SKM-1 (cell line): ENCODE measurements at regions not wholly inside any gene's neighbourhood (a gene's known extent, or its start where the extent isn't known, plus 50 kb on each side); places are given as distances from the start of the nearest gene placed in this dataset.
"Not testable (repeated sequence)": the region's sequence is repeated elsewhere in the genome, so short reads cannot be mapped to it uniquely, and the experiment has no call there.

Experiments used
- DNase-seq: peaks from one replicate; lab custom pipeline; 2025; ENCODE audit not compliant: unreplicated experiment; lab: John Stamatoyannopoulos, UW

DNA sequence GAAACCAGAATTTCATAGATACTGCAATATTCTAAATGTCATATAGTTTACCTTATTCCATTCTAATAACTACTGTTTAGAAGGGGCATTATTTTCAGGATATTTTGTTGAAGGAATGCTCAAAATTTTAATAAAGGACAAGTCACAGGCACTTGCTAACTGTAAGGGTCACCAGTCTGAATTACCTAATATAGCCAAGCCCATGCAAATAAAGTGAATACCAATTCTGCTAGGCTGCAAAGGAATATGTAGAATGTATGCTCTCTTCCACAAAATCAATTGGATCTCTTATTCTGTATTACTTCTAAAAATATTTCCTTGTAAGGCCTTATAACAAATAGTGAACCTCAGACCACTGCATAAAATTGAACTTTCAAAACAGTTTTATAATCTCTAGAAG, 52.3 kb upstream of the FAT4 start:
- DNase-seq = no peak

- DNase-seq = no peak
Observed at GRCh38 chr4:125262079-125262478, 52.7 kb upstream of the FAT4 start.

- DNase-seq = no peak
Observed at GRCh38 chr4:125254106-125254505, 60.6 kb upstream of the FAT4 start.

DNA sequence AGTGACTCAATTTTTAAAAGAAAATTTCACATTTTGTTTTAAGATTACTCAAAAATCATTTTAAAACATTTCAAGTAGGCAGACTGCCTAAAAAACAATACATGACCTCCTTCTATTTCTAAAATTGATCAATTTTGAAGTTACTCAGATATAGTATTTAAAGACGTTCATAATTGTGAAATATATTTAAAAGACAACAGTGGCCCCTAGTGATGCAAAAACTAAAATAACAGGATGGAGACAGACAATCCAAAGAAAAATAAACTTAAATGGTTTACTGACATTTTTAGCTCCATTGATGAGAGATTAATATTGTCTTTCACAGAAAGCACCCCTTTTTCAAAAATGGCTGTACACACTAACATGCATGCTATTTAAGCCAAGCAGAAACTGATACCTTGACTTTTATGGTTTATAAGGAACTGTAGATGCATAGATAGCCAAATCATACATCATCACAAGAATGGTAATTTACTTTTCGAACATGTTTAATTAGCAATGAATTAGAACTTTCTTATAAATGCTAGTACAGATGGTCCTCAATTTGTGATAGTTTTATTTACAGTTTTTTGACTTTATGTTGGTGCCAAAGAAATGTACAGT, 69.8 kb upstream of the FAT4 start:
- DNase-seq = no peak

- no peak for DNase-seq
Observed at GRCh38 chr4:125243789-125244397, 70.9 kb upstream of the FAT4 start.

- no peak for DNase-seq
Observed at GRCh38 chr4:125235971-125236370, 78.8 kb upstream of the FAT4 start.

DNA sequence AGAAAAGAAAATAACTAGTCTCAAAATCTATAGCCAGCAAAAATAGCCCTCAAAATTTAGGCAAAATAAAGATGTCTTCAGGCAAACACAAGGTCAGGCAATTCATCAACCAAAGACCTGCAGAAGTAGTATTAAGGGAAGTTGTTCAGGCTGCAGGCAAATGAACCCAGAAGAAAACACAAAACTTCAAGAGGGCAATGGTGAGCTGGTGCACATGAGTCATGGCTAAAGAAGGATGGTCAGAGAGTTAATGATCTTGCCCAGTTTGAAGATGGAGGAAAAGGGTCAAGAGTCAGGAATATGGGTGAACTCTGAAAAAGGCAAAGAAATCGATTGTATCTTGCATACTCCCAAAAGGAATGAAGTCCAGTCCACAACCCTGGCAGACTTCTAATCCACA, 83.1 kb upstream of the FAT4 start:
- no peak for DNase-seq

DNA sequence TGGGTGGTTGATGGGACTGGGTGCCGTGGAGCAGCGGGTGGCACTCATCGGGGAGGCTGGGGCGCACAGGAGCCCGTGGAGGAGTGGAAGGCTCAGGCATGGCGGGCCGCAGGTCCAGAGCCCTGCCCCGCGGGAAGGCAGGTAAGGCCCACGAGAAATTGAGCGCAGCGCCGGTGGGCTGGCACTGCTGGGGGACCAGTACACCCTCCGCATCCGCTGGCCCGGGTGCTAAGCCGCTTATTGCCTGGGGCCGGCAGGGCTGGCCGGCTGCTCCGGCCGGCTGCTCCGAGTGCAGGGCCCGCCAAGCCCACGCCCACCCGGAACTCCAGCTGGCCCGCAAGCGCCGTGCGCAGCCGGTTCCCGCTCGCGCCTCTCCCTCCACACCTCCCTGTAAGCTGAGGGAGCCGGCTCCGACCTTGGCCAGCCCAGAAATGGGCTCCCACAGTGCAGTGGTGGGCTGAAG, 85.1 kb upstream of the FAT4 start:
- no peak for DNase-seq

- no peak for DNase-seq
Observed at GRCh38 chr4:125225806-125226205, 88.9 kb upstream of the FAT4 start.

GRCh38 chr4:125200556-125200955, 114.2 kb upstream of the FAT4 start:
- no peak for DNase-seq

DNA sequence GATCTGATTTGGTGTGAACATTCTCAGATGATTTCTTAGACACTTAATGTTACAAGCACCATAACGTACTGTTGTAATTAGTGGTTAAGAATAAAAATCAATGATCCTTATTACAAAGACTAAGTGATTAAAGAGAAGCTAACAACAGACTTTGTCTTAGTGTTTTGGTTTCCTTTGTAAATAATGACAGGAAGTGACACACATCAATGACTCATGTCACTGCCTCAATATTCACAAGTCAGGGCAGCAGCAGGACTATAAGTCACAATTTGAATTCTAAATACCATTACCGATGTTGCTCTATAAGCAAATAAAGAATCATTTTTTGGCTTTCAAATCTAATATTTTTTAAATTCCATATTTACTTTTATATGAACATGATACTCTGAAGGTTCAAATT, 115.8 kb upstream of the FAT4 start:
- no peak for DNase-seq

DNA sequence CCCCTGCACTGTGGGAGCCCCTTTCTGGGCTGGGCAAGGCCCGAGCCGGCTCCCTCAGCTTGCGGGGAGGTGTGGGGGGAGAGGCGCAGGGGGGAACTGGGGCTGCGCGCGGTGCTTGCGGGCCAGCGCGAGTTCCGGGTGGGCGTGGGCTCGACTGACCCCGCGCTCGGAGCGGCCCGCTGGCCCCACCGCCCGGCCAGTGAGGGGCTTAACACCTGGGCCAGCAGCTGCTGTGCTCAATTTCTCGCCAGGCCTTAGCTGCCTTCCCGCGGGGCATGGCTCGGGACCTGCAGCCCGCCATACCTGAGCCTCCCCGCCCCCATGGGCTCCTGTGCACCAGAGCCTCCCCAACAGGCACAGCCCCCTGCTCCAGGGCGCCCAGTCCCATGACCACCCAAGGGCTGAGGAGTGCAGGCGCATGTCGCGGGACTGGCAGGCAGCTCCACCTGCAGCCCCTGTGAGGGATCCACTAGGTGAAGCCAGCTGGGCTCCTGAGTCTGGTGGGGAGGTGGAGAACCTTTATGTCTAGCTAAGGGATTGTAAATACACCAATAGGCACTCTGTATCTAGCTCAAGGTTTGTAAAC, 122.8 kb upstream of the FAT4 start:
- not testable (repeated sequence) for DNase-seq

DNA sequence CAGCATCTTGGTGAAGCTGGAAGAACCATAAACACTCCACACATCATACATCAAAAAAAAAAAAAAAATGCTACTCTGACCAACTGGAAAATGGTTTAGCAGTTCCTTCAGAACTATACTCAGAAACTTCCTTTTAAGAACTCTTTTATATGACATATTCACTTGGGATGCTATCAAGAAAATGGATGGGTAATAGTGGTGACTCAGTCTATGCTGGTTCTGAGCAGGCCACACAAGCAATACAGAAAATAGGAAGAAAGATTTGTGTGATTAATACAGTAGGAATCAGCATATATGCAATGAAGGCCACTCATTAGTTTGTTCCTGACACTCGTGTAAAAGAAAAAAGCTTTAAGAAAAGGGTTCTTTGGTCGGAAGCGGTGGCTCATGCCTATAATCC, 123.5 kb upstream of the FAT4 start:
- no peak for DNase-seq

DNA sequence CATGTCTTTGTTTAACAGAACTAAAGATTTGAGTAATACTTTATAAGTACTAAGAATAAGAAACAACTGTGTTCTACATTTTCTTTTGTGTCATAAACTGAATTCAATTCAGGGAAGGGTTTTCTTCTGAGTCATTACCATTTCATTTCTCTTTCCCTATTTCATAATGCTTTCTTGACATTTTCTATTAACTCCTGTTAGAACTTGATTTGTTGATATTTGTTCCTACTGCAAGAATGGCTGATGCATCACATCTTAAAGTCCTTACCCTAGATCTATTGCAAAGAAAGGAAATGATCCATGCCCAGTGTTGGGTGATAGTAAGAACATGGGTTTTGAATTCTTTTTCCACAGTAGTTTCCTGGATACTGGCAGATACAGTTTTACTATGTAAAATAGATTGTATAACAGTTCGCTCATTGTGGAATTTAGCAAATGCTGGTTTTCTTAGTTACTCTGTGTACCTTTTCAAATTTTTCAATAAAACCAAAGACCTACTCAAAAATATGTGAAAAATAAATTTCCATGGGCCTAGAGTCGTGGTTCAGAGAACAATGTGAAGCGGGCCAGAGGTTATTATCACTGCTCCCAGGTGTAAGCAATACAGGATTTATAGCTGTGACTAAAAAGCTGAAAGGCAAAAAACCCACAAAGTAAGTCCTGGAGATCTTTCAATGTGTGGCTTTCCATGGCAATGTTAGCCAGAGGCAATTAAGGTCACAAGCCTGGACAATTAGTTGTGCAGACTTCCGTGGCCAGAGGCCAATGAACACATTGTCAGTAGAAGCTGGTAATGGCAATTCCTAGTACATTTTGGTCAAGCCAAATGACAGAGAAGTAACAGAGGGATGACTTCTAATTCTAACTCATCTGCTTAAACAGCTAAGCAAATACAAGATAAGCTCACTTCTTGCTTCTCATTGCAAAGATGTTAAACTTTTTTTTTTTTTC, 127.3 kb upstream of the FAT4 start:
- DNase-seq = no peak

- no peak for DNase-seq
Observed at GRCh38 chr4:125184116-125184515, 130.6 kb upstream of the FAT4 start.

DNA sequence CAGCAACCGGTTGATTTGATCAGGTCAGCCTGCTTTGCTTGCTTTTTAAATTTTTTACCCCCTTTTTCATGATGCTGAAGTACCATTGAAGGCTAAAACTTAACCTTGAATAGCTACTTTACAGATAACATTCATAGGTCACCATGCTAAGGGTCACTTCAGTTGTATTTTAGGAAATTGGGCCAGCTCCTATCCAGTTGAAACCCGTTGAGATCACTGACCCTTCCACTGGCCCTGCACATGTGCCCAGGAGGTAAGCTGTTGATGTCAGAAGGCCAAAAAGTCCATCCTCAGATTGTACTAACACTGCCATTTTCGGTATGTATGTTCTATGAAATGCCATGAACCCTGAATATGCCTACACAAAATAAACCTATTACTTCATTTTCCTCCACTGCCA, 133.0 kb upstream of the FAT4 start:
- no peak for DNase-seq

DNA sequence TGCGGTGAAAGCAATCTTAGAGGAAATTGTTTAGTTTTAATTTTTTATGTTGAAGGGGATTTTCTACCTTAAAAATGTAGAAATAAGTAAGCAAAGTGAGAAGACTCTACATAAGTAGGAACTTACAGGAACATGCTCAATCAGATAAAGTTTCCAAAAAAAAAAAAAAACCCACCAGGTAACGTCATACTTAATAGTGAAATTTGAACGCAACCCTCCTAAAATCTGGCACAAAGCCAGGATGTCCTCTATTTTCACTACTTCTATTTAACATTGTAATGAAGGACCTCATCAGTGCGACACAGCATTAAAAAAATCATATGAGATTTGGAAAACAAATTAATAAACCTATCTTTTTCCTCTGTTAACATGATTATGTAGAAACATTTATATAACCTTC, 135.0 kb upstream of the FAT4 start:
- no peak for DNase-seq

DNA sequence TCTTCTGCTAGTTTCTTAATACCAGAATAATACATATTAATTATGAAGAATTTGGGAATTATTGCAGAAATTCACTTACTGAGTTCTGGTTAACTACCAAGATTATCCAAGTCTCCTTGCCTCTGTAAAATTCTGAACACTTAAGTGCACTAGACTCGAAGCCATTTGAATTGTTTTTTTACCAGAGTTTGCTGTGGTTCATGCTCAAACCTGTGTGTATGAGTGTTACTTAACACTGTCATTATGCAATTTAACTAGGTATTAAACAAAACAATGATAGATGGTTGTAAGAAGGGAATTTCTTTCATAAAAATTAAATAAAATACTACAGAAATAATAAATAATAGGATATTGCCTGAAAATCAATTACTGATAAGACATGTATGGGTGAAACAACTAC, 145.6 kb upstream of the FAT4 start:
- no peak for DNase-seq

DNA sequence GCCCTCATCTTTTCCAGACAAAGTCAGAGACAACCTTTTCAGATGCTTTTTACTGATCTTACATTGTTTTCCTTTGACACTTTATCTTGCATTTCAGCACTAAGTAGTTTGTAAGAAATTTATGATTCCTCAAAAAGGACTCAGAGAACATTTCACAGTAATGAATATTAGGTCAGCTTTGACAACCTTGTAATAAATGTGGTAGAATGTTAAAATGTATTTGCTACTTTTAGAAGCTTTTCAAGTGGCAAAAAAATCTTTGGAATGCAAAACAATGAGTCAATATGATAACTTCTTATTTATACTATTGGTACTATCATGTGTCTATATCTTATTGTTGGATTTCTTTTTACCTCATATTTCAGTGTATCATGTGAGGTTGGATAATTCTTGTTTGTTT, 146.2 kb upstream of the FAT4 start:
- DNase-seq = no peak

DNA sequence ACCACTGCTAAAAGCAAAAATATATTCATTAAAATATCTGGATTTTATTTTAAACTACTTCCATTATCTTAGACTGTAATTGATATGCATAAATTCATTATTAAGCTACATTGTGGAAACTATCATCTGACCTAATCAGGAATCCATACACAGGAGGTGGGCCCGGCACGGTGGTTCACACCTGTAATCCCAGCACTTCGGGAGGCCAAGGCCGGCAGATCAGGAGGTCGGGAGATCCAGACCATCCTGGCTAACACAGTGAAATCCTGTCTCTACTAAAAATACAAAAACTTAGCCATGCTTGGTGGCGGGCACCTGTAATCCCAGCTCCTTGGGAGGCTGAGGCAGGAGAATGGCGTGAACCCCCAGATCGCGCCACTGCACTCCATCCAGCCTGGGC, 148.7 kb upstream of the FAT4 start:
- not testable (repeated sequence) for DNase-seq

DNA sequence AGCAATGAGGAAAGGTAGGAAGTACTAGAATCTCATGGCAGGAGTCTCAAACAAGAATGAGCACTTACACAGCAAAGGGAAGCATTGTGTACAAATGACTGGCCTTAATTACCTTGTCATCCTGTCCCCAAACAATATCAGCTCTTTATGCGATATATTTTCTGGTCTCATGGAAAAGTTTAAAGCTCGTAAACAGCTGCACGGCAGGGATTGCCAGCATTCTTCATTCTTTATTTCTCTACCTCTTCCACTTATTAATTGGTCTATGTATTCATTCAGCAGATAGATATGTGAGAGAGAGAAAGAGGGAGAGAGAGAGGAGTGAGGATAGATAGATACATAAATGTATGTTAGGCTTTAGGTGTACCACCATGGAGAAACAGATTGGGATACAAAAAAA, 155.8 kb upstream of the FAT4 start:
- DNase-seq = no peak

- DNase-seq = no peak
Observed at GRCh38 chr4:125155251-125155650, 159.5 kb upstream of the FAT4 start.
